Hepatocyte (in vitro differentiated cells): ENCODE measurements at regions not wholly inside any gene's neighbourhood (a gene's known extent, or its start where the extent isn't known, plus 50 kb on each side); places are given as distances from the start of the nearest gene placed in this dataset.

Source experiments
- DNase-seq: peaks from one replicate; pipeline ENCODE4 v3.0.0-alpha.2; 2016; ENCODE audit warnings: low spot score
- H2AFZ ChIP-seq: fragments of 200-600 bp; sonication (generic); 2 replicates; pipeline ENCODE4 v1.6.0; 2016; ENCODE audit warnings: antibody characterized with exemption, mild to moderate bottlenecking
- H3K27ac ChIP-seq: fragments of 200-600 bp; sonication (generic); 2 replicates; pipeline ENCODE4 v1.5.1; 2016; ENCODE audit warnings: mild to moderate bottlenecking
- H3K27me3 ChIP-seq: fragments of 200-600 bp; sonication (generic); 2 replicates; pipeline ENCODE4 v1.6.1; 2016
- H3K36me3 ChIP-seq: fragments of 200-600 bp; sonication (generic); replicated peaks from 2 replicates; pipeline ENCODE4 v1.5.1; 2016; ENCODE audit warnings: low read depth; ENCODE audit not compliant: insufficient read depth
- H3K4me1 ChIP-seq: fragments of 200-600 bp; sonication (generic); 2 replicates; pipeline ENCODE4 v1.5.1; 2016; ENCODE audit warnings: mild to moderate bottlenecking, moderate library complexity; ENCODE audit not compliant: insufficient read depth
- H3K4me2 ChIP-seq: fragments of 200-600 bp; sonication (generic); 2 replicates; pipeline ENCODE4 v1.6.0; 2016
- H3K4me3 ChIP-seq: fragments of 200-600 bp; sonication (generic); 2 replicates; pipeline ENCODE4 v1.5.1; 2016; ENCODE audit warnings: mild to moderate bottlenecking
- H3K79me2 ChIP-seq: fragments of 200-600 bp; sonication (generic); 2 replicates; pipeline ENCODE4 v1.6.0; 2017; ENCODE audit warnings: mild to moderate bottlenecking
- H3K9me2 ChIP-seq: fragments of 200-600 bp; sonication (generic); replicated peaks from 2 replicates; pipeline ENCODE4 v1.6.0; 2017; ENCODE audit warnings: mild to moderate bottlenecking; ENCODE audit not compliant: insufficient read depth
- H3K9me3 ChIP-seq: fragments of 200-600 bp; sonication (generic); 2 replicates; pipeline ENCODE4 v1.5.1; 2016; ENCODE audit warnings: low read depth, mild to moderate bottlenecking
- H4K20me1 ChIP-seq: fragments of 200-600 bp; sonication (generic); 2 replicates; pipeline ENCODE4 v1.6.0; 2016; ENCODE audit warnings: mild to moderate bottlenecking; ENCODE audit not compliant: insufficient read depth, poor library complexity, severe bottlenecking
- EZH2 ChIP-seq: fragments of 200-600 bp; sonication (generic); IDR thresholded peaks from 2 replicates; pipeline ENCODE4 v1.6.1; 2016; ENCODE audit warnings: antibody characterized with exemption, mild to moderate bottlenecking, borderline replicate concordance
- EZH2phosphoT487 ChIP-seq: fragments of 200-600 bp; sonication (generic); IDR thresholded peaks from one replicate; pipeline ENCODE4 v1.6.1; 2018; ENCODE audit warnings: antibody characterized with exemption, mild to moderate bottlenecking, low read depth, moderate library complexity; ENCODE audit not compliant: unreplicated experiment, severe bottlenecking
- WGBS: methylation state at CpG from one replicate; pipeline ENCODE4 v1.1.6; 2016; ENCODE audit warnings: low lambda C conversion rate; ENCODE audit errors: missing lambda C conversion rate; 5-methylcytosine and 5-hydroxymethylcytosine counted together
- TF ChIP-seq, protein P1 (sequence below): fragments of 200-600 bp; sonication (generic); IDR thresholded peaks from 2 replicates; pipeline ENCODE4 v1.5.1; 2016; ENCODE audit warnings: antibody characterized with exemption, mild to moderate bottlenecking; ENCODE audit not compliant: poor library complexity

DNA sequence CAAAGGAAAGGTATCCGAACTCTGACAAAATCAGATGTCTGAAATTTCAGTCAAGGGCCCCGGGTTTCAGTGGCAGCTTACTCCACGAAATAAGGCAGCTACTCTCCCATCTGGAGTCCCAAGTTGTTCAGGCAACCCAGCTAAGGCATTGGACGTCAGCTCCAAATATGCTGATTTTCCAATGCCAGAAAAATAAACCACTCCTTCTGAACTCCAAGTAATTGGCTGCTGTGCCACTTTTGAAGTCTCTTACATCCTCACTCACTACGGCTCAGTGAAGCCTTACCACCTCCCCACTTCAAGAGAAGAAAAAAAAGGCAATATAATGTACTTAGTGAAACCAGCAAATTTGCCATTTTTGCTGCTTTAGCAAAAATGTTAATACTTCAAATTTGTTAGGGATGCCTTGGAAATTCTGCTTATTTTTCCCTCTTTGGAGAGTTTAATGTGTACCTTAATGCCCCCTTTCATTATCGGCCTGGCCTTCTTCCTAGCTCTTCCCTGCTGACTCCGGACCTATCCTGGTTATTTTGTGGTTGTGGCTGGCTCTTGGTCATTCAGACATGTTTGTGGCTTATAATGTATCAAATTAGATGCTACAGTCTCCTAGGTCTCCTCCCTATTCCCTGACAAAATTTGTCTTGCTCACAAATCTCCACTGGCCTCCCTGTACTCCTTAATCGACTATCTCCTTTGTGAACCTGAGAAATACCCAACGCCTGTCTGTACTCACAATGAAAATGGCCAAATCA is 589.2 kb upstream of the ZEB2 start:
- no peaks in the 10 kb centered on the region for H3K27me3 ChIP-seq
- H3K9me2 ChIP-seq, result no peaks in the 10 kb centered on the region
- H2AFZ ChIP-seq, result no peak overlapping the region
- H3K36me3 ChIP-seq, result no peaks in the 10 kb centered on the region
- no peaks in the 10 kb centered on the region for H4K20me1 ChIP-seq
- DNase-seq, result no peak
- H3K79me2 ChIP-seq, result no peaks in the 10 kb centered on the region
- no peaks in the 10 kb centered on the region for H3K4me1 ChIP-seq
- WGBS, result 95% methylated on average over 9 of the region's 9 CpGs
- TF ChIP-seq EZH2 (no peak), EZH2phosphoT487 (no peak)
- TF ChIP-seq, protein P1, sequence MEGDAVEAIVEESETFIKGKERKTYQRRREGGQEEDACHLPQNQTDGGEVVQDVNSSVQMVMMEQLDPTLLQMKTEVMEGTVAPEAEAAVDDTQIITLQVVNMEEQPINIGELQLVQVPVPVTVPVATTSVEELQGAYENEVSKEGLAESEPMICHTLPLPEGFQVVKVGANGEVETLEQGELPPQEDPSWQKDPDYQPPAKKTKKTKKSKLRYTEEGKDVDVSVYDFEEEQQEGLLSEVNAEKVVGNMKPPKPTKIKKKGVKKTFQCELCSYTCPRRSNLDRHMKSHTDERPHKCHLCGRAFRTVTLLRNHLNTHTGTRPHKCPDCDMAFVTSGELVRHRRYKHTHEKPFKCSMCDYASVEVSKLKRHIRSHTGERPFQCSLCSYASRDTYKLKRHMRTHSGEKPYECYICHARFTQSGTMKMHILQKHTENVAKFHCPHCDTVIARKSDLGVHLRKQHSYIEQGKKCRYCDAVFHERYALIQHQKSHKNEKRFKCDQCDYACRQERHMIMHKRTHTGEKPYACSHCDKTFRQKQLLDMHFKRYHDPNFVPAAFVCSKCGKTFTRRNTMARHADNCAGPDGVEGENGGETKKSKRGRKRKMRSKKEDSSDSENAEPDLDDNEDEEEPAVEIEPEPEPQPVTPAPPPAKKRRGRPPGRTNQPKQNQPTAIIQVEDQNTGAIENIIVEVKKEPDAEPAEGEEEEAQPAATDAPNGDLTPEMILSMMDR, result no peak
- no peak overlapping the region for H3K4me2 ChIP-seq
- H3K9me3 ChIP-seq, result no peaks in the 10 kb centered on the region
- H3K27ac ChIP-seq, result no peak overlapping the region
- H3K4me3 ChIP-seq, result no peak overlapping the region

DNA sequence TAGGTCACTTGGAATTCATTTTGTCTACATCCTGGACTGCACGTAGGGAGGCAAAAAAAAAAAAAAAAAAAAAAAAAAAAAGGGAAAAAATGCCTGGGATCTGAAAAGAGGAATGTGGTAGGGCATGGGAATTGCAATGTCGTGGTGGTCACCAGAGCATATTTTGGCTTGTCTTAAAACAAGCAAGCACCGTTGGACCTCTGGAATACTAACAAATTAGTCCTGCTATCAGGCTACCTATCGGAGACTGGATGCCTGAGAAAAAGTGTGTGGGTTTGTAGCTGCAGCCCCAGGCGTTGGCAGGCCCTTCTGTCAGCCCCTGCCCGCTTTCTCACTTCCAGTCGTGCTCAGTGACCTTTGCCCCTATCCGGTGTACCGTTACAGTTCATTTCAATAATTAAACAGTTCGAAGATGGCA is 588.5 kb upstream of the ZEB2 start:
- Histone ChIP-seq H3K4me1 (no peaks in the 10 kb centered on the region), H3K4me3 (no peak overlapping the region), H3K27me3 (no peaks in the 10 kb centered on the region), H3K4me2 (no peak overlapping the region), H3K36me3 (no peaks in the 10 kb centered on the region), H3K9me3 (no peaks in the 10 kb centered on the region), H2AFZ (no peak overlapping the region), H4K20me1 (no peaks in the 10 kb centered on the region), H3K27ac (no peak overlapping the region), H3K9me2 (no peaks in the 10 kb centered on the region), H3K79me2 (no peaks in the 10 kb centered on the region)
- DNase-seq, result no peak
- 67% methylated on average over 10 of the region's 10 CpGs for WGBS
- TF ChIP-seq EZH2phosphoT487 (no peak), EZH2 (no peak)
- TF ChIP-seq, protein P1, result no peak

DNA sequence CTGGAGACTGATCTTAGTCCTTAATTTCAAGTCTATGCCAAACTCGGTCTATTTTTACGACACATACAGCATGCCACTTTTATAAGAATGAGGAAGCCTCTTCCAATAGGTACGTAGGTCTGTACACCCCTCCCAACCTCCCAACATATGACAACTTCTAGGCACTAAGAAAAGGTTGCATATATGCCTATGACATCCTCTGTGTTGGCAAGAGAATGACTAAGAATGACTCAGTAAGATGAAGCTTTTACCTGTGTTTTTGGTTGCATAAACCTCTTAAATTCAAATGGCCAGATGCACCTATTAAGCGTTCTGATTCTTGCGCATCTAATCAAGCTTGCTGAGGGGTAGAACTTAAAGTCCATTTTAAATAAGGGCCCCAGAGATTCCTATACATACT is 586.4 kb upstream of the ZEB2 start:
- DNase-seq, result no peak
- H3K4me2 ChIP-seq, result no peak overlapping the region
- H3K36me3 ChIP-seq, result no peaks in the 10 kb centered on the region
- no peaks in the 10 kb centered on the region for H3K4me1 ChIP-seq
- H3K9me3 ChIP-seq, result no peaks in the 10 kb centered on the region
- WGBS, result 93% methylated on average over 5 of the region's 5 CpGs
- H3K27ac ChIP-seq, result no peak overlapping the region
- no peaks in the 10 kb centered on the region for H3K79me2 ChIP-seq
- H4K20me1 ChIP-seq, result no peaks in the 10 kb centered on the region
- no peak overlapping the region for H3K4me3 ChIP-seq
- no peak overlapping the region for H2AFZ ChIP-seq
- no peaks in the 10 kb centered on the region for H3K9me2 ChIP-seq
- no peaks in the 10 kb centered on the region for H3K27me3 ChIP-seq
- TF ChIP-seq EZH2phosphoT487, result no peak
- no peak for TF ChIP-seq EZH2
- TF ChIP-seq, protein P1, result no peak
